HG03097 (cell line): ENCODE measurements at regions not wholly inside any gene's neighbourhood (a gene's known extent, or its start where the extent isn't known, plus 50 kb on each side); places are given as distances from the start of the nearest gene placed in this dataset.

Experiments
- ATAC-seq: cut with Tn5 transposase; IDR thresholded peaks from one replicate; pipeline ENCODE4 v1.9.1; 2021; ENCODE audit not compliant: unreplicated experiment, low FRiP score

DNA sequence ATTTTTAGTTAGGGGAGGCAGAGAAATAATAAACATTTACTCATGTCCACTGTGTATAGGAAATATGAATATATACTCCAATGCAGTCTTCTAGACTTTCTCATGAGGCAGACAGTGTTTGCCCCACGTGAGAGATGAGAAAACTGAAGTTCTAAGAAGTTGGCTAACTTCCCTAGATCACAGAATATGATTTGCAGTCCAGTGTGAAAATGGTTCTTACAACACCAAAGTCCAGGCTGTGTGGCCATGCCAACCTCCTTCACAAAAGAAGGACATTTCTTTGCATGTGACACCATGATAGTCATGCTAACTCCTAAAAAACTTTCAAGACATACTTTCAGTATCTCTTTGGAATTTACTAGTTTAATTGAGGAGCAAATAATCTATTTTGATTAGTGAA, 143.7 kb downstream of the IRS1 start:
- no peak for ATAC-seq

DNA sequence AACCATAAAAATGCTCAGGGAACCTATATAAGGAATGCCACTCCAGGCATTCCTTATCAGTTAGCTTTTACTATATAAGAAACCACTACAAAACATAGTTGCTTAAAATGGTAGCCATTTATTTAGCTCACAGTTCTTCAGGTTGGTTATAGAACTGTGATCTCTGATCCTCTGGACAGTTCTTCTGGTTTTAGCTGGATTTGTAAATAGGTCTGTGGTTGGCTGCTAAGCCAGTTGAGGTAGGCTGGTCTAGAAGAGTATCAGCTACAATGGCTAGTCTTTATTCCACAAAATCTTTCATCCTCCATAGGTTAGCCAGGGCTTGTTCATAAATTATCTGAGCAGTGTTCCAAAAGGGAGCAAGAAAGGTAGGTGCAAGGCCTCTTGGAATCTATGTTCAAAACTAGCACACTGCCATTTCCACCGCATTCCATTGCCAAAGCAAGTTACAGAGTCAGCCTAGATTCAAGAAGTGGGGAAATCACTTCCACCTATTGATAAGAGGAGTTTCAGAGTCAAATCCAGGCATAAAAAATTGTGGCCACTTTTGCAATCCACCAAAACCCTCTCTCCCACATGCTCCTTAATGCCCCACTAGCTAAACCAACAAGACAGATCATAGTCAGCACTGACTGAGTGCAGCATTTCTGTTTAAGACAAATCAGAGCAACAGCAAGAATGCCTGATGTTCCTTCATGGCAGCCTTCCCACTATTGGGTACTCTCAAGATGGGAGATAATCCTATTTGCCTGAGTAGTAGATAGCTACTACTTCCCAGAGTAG, 146.4 kb downstream of the IRS1 start:
- no peak for ATAC-seq

DNA sequence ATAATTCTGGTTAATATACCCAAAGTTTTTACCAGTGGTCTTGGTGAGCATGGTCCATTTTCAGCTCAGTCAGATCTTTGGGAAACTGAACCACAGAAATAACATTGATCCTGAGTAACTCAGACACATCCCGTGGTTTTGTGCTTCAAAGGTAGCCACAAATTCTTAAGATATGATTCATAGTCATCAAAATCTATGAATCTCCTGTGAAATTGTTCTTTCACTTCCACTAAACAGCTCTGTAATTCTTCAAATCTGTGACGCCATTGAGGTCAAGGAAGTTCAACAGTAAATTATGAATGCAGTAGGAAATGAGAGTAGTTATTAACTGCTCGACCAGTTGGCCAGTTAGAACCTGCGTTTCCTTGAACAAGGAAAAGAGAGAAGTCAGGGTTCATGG, 147.3 kb downstream of the IRS1 start:
- ATAC-seq = peak; percentile 65

DNA sequence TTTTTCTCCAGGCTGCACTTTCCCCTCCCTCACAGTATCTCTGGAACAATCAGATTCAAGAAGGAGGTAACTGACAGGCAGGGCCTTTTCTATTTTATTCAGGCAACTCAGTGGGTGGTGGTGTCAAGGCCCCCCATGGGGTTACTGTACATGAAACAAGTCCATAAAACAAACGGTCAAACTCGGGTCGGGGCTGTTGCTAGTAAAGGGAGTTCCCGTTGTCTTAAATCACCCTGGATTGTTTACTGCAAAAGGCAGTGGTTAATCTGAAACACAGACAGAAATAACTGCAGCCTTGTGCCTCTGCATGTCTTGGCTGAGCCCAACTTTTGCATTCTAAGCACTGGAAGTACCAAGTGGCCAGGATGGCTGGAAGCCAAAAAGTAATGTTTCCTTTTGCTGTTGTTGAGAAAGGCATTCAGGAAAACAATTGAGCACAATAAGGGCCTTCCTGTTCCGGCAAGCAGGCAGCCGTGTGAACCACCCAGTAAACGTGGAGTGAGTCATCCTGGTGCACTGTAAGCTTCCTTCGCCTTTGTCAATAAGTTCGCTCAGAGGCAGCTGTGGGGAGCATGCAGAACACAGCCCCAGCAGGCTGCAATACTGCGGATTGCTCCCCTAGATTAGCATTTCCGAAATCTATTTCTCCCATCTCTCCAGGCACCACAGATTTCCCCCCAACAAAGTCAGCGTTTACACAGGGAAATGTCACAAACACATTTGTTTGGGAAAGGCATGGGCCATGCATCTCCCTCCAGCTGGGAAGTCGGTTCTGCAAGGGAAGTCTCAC, 149.6 kb downstream of the IRS1 start:
- ATAC-seq = peak; percentile 89

DNA sequence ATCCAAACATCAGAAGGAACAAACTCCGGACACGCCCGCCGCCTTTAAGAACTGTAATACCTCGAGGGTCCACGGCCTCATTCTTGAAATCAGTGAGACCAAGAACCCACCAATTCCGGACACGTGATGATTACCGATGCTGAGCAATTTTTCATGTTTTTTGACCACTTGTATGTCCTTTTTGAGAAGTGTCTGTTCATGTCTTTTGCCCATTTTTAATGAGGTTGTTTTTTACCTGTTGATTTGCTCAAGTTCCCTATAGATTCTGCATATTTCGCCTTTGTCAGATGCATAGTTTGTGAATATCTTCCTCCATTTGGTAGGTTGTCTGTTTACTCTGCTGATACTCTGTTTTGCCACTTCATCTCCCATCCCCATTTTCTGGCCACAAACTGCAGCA, 150.4 kb downstream of the IRS1 start:
- ATAC-seq = no peak

DNA sequence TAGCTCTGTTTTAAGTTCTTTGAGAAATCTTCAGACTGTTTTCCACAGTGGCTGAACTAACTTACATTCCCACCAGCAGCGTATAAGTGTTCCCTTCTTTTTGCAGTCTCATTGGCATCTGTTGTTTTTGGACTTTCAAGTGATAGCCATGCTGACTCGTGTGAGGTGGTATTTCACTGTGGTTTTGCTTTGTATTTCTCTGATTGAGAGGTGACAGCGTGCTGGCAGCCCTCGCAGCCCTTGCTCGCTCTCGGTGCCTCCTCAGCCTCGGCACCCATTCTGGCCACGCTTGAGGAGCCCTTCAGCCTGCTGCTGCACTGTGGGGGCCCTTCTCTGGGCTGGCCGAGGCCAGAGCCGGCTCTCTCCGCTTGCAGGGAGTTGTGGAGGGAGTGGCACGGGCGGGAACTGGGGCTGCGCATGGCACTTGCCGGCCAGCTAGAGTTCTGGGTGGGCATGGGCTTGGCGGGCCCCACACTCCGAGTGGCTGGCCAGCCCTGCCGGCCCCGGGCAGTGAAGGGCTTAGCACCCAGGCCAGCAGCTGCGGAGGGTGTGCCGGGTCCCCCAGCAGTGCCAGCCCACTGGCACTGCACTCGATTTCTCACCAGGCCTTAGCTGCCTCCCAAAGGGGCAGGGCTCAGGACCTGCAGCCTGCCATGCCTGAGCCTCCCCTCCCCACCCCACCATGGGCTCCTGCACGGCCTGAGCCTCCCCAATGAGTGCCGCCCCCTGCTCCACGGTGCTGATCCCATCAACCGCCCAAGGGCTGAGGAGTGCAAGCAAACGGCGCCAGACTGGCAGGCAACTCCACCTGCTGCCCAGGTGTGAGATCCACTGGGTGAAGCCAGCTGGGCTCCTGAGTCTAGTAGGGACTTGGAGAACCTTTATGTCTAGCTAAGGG, 151.8 kb downstream of the IRS1 start:
- ATAC-seq = no peak

DNA sequence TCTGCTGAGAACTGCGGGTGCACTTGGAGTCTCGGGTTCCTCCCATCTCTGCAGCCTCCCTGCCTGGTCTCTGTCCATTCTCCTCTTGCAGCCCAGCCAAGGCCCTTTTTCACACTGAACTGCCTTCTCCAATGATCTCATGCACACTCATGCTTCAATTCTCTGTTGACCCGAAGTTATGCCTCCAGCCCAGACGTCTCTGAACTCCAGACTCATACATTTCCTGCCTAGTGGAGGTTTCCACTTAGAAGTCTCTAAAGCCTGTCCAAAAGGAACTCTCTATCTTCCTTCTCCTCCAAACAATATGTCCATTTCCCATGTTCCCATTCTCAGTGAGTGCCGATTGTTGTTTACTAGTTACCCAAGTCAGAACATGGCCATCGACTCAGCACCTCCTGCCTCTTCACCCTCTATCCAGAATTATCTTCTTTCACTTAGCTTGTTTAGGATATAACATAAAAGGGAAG, 155.2 kb downstream of the IRS1 start:
- no peak for ATAC-seq

DNA sequence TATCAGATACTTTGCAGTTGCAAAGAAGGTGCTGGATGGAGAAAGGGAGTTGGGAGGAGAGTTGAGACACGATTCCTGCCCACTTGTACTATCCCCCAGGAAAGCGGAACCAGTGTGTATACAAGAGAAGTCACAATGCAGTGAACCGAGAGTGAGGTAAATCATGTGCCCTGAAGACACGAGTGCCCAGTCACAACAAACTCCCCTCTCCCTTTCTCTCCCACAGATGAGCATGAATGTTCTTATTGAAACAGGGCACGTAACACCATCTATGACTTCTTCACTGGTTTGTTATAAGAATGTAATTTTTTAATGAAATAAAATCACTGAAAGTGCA, 155.7 kb downstream of the IRS1 start:
- no peak for ATAC-seq

DNA sequence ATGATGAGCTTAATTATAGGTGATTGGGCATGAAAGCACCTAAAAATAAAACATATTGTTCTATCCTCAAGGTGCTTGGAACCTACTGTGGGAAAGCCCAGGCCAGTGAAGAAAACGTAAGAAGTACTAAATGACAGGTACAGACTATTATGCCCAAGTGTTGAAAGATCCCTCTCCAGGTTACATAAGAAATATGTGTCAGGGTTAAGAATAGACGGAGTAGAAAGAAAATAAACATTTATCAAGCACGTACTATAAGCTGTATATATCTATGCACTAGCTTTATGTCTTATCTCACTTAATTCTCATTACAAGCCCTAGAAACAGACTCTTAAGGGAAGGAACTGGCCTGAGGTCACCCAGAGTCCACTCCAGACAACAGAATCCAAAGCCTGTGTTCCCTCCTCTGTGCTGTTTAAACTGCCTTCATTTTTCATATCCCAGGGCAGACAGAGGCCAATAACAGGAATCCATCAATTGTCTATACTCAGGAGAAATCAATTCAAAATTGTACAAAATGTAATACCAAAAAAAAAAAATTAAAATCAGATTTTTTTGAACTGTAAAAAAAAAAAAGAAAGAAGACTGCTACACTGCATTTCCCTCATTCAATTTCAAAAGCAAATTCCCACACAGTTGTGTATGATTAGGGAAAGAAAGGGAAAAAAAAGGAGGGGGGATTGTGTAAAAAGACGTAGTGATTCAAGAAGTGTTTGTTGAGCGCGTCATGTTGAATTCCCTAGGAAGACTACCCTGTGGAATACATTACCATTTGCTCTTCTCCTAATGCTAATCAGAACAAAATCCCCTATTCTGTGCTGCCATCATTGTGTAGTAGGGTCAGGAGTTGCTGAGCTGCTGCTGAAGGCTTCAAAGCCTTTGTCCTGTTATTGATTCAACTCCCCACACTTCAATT, 156.3 kb downstream of the IRS1 start:
- ATAC-seq = no peak

DNA sequence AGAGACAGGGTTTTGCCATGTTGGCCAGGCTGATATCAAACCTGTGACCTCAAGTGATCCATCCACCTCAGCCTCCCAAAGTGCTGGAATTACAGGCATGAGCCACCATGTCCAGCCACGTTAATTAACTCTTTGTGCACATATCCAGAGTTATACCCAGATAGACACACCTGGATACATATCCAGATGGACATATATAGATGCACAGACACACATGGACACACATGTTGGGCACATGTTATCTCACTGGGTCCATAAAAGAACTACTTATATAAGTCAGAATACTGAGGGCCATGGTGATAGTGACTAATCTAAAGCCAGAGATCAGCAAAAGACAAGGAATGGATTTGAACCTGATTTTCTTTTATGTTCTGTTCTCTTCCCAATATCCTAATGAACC, 158.6 kb downstream of the IRS1 start:
- no peak for ATAC-seq

DNA sequence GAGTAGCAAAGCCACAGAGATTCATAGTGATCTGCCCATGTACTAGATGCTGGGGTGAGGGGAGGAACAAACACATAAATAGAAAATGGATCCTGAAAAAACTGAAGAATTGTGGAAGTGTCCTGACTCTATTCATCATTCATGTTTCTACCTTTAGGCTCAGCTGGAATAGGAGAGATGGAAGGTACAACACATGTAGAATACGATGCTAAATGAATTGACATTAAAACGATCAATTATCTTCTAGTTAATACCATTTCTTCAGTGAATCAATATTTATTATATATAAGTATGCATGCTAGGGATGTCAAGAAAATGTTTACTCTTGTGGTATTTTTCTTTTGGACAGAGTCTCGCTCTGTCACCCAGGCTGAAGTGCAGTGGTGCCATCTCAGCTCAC, 159.1 kb downstream of the IRS1 start:
- no peak for ATAC-seq

DNA sequence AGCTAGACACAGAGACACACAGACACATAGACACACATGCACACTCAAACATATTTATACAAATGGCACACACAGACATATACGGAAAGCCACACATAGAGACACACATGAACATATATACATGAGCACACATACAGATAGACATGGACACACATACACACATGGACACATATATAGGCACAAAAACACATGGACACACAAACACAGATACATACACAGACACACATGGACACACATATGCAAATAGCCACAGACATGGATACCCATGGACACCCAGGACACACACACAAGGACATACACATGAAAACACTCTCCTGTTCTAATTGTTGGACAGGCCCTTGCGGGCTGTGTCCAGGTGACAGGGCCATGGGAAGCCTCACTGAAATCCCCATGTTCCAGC, 160.1 kb downstream of the IRS1 start:
- ATAC-seq = no peak

DNA sequence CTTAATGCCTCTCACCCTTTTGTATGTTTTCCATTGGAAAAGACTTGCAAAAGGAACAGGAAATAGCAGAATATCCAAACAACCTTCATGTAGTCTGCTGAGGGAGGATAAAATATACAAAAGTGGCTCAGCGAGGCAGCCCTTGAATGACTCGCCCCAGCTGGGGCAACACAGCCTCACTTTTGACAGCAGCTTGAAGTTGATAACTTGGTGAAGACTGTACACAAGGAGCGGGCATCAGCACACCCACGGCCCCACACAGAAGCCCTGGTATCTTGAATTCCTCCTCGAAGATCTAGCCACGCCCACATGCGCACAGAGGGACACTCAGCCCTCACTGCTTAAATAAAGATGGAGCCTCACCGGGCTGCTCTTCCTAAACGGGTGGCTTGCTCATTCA, 161.0 kb downstream of the IRS1 start:
- no peak for ATAC-seq

DNA sequence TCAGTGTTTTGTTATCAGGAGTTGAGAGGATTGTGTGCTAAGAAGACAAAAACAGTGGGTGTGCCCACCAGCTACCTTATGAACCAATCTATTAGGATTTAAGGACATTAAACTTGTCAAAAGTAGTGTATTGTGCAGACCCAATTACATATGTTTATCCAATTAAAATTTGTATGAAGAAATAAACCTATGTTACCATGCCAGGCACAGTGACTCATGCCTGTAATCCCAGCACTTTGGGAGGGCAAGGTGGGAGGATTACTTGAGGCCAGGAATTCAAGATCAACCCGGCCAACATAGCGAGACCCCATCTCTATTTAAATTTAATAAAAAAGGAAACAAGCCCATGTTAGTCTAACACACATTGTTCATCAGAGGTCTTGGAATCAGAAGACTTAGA, 162.2 kb downstream of the IRS1 start:
- no peak for ATAC-seq

DNA sequence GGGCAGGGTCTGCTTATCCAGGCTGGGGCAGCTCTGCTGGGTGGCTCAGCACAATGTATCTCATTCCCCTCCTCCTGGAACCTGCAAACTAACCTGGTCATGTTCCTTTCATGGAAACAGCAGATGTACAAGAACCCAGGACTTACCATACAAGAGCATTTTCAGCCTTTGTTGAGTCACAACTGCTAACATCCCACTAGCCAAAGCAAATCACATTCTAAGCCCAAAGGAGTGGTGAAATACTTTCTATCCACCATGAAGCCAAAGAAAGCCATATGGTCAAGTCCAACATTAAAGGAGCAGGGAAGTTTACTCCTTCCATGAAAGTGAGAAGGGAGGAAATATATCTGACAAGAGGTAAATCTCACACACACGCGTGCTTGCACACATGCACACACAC, 163.0 kb downstream of the IRS1 start:
- ATAC-seq = no peak

DNA sequence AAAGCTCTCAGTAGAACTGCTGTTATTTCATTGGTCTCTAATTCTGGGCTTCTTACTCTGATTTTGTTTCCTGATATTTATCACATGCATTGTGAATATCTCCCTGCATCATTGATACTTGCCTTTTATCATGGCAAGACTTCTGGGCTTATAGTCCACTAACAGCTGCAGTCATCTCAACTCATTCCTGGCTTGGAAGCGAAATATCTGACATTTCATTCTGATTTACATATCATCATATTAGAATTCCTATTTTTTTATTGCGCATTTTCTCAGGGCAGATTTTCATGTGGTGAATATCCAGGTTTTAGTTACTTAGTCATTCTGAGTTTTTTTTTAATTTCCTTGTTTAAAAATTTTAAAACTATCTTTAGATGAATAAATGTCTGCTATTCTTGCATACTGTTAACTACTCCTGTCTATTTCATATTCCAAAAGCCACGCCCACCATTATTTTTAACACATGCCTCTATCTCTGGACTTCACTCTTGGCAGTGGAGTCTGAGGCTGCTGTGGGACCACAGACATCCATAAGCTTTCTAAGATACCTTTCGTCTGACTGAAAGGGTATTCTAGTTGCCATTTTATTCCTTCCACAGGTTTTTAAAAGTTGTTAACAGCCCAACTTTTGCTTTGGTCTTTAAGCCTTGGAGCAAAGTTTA, 164.5 kb downstream of the IRS1 start:
- no peak for ATAC-seq

DNA sequence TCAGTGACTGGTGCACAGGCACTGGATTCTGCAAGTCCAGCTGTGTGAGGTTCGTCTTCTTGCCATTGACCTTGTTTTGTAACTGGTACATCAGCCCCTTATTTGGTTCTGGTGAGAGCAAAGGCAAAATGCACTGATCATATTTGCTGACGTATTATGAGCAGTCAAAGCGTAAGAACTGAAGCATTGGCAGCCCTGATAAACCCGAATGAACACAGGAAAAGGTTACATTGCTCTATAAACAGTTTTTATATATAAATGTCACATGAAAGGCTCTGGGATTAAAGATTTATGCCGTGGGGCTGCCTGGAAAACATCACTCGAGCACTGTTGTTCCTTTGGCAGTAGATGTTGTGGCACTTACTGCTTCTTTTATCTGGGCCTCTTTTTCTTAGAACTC, 167.9 kb downstream of the IRS1 start:
- no peak for ATAC-seq

DNA sequence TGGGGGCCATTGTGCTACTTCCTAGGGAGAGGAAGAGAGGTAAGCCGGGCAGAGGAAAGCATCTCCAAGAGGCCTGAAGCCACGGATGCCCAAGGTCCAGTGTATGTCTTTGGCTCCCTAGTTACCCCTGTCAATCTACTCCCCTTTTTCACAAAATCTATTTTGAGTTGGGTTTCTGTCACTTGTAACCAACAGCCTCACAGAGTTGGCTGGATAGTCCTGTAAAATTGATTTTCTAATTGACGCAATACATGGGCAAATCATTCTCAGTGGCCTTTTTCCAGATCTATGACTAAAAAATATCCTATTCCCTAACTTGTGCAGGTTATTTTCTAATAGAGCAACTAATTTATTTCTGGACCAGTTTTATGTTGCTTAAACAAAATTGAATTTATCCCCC, 168.4 kb downstream of the IRS1 start:
- ATAC-seq = no peak

DNA sequence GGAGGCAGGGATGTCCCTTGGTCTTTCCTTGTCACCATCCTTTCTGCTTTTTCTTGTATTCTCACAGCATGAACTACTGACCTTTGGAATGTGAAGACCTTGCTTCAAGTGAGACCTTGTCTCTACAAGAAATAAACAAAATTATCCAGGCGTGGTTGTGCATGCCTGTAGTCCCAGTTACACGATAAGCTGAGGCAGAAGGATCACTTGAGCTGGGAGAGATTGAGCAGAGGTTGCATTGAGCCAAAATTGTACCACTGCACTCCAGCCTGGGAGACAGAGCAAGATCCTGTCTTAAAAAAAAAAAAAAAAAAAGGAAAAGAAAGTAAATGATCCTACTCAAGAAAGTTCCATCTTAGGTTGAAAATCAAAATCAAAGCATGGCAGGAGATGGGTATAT, 173.7 kb downstream of the IRS1 start:
- no peak for ATAC-seq
